GM19438 (cell line): ENCODE measurements at regions not wholly inside any gene's neighbourhood (a gene's known extent, or its start where the extent isn't known, plus 50 kb on each side); places are given as distances from the start of the nearest gene placed in this dataset.
"Not testable (repeated sequence)": the region's sequence is repeated elsewhere in the genome, so short reads cannot be mapped to it uniquely, and the experiment has no call there.

Source experiments
- ATAC-seq: cut with Tn5 transposase; IDR thresholded peaks from one replicate; pipeline ENCODE4 v1.9.1; 2021; ENCODE audit warnings: low read depth; ENCODE audit not compliant: unreplicated experiment

DNA sequence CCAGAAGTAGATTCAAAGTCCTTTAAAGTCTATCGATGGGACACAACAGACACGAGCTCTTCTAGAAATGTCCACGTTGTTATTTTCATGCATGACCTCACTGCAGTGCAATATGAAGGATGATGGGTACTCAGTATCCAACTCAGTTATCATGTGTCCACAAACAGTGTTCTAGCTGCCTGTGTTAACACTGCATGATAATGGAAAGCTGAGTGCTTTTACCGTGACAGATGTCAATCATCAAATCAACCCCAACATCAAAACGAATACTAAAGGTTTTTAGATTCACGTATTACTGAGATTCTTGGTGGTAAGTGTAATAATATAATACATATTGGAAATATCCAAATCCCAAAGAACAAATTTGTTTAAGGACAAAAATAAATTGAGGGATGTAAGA lies 394.8 kb upstream of the TENM3 start:
- ATAC-seq: no peak

DNA sequence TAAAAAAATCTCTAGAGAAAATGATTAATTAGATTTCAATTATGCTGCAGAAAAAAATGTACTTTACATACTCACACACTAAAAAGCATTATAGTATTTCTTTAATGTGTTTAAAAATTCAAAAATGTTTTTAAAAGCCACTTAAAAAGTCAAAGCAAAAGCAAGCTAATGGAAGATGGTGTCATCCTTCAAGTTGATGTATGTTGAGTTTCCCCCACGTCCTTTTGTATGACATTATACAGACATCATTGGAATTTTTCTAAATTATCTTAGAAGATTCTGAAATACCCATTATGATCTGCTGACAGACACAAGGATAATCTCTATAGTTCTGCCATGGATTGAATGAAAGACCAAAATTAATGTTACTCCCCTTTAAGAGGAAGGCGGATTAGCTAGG lies 393.7 kb upstream of the TENM3 start:
- ATAC-seq: no peak

GRCh38 chr4:181853881-181854511 lies 389.2 kb upstream of the TENM3 start:
- ATAC-seq: no peak

DNA sequence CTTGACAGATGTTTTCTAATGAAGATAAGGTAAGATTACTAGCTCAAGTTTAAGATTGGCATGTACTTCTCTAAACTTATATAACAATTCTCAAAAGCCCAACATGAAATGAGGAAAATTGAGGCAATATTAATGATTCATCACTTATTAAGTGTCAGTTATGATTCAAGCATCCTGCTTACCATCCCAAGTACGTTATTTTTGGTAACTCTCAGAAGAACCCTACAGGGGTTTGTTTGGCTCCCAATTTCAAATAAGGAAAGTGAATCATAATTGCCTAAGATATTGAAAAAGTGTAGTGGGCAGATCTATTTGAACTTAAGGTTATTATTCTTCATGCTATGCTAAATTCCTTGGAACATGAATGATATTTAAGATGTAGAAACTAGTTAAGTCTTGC lies 387.9 kb upstream of the TENM3 start:
- ATAC-seq: no peak

GRCh38 chr4:181857471-181857870 lies 385.7 kb upstream of the TENM3 start:
- not testable (repeated sequence) for ATAC-seq

GRCh38 chr4:181858741-181859140 lies 384.5 kb upstream of the TENM3 start:
- ATAC-seq: no peak

DNA sequence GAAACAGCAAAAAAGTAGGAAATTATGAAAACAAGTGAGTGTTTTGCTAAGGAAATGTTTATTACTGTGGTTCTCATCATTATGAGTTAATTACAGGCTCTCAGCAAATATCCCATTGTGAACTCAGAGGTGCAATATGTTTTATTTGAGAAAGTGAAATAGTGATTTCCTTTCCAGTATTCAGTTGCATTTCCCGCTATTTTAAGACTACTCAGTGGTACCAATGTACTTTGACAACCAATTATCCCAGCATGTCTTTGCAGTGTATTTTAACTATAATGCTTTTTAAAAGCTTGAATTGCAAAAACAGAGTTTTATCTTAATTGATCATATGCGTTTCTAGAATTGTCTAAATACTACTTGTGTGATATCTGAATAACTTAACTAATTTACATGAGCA lies 383.8 kb upstream of the TENM3 start:
- no peak for ATAC-seq

DNA sequence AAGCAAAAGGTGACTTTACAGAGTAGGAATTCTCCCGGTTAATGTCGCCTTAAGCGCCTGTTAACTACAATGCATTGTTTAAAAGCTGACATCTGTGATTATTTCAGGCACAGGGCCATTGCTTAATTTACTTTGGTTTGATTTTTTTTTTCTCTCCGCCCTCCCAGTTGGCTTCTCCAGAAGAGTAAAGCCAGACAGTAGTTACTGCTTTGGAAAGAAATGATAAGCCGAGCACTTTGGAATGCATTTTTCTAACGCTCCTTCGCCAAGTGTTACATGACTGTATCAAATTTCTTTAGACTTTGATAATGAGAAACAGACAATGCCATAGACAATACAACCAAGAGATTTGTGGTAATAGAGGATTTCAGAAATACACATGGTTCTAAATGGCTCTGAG lies 383.0 kb upstream of the TENM3 start:
- no peak for ATAC-seq

DNA sequence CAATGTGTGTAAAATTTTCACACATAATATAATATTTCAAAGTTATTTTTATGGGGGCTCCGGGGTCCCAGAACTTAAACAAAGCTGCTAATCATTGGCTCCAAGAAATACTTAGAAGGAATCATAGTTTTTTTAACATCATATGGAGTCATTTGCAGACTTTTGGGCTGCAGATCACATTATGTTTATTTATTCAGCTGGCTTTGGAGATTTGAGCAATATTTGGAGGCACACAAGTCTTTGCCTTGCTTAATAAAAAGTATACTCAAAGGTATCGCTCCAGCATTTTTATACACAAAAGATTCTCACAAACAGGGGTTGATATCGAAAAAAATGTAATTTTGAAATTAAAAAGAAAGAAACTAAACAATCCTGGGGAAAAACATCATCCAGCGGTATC lies 382.5 kb upstream of the TENM3 start:
- no peak for ATAC-seq

DNA sequence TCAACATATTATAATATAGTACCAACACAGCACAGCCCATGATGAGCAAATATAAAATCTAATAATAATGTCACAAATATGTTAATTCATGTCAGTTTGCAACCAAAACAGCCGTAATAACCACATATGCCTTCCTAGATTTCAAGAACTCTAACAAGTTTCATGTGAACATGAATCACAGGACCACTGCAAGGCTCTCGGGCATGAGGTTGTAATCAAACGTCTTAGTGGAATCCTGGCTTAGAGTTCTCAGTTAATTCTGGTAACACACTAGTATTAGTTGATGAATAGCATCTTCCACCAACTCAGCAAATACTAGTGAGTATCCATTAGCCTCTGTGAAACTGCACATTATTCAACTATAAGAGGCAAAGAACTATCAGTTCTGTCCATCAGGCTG lies 379.3 kb upstream of the TENM3 start:
- ATAC-seq: no peak

- ATAC-seq: no peak
These were observed 372.9 kb upstream of the TENM3 start for GRCh38 chr4:181870326-181870725.

GRCh38 chr4:181874602-181875001 lies 368.6 kb upstream of the TENM3 start:
- no peak for ATAC-seq

- ATAC-seq: no peak
These were observed 365.8 kb upstream of the TENM3 start for GRCh38 chr4:181877329-181877848.

DNA sequence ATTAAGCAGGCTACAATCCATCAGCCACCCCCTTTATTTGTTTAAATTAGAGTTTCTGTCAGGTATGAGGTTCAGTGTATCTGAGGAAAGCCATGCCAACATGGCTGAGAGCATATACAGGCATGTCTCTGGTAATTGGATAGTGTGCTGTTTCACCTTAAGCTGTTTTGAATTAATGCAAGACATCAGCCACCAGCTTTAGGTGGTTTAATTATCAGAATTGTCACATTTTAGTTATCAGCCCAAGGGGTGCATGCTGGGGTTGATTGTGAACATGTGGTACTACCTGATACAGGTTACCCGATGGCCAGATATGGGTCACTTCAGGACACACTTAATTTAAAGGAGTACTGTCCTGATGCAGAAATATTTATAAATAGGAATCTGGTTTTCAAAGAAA lies 353.2 kb upstream of the TENM3 start:
- no peak for ATAC-seq

DNA sequence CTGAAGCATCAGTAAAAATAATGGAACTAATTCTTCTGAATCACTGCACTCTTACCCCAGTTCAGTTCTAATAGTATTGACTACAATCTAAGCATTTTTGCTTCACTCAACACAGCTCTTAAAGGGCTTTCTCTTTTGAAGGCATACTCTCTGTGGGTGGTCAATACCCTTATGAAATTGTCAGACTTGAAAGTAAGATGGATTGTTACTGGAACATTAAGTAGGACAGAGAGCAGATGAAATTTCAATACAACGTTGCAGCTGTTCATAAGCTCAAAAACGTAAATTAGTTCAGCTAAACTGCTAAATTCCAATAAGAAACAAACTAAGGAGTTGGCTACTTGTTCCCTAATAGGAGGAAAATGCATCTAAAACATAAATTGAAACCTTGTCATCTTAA lies 352.3 kb upstream of the TENM3 start:
- no peak for ATAC-seq

- ATAC-seq: no peak
These were observed 346.6 kb upstream of the TENM3 start for GRCh38 chr4:181896614-181897013.

DNA sequence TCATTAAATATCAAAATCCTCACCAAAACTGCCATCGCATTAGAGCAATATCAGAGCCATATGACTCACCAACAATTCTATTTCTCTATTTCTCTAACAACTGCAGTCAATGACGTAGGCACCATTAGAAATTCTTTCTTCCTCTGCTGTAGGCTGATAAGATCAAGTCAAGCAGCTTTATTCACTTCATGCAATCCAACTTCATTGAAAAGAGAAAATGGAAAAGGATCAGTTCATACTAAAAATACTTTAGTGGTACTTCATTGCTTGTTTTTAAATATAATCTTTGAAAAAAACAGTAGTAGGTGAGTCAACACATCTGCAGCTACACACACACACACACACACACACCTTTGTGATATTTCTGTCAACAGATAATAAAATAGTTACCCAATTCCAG lies 345.3 kb upstream of the TENM3 start:
- ATAC-seq: no peak

GRCh38 chr4:181902404-181902803 lies 340.8 kb upstream of the TENM3 start:
- ATAC-seq: not testable (repeated sequence)

DNA sequence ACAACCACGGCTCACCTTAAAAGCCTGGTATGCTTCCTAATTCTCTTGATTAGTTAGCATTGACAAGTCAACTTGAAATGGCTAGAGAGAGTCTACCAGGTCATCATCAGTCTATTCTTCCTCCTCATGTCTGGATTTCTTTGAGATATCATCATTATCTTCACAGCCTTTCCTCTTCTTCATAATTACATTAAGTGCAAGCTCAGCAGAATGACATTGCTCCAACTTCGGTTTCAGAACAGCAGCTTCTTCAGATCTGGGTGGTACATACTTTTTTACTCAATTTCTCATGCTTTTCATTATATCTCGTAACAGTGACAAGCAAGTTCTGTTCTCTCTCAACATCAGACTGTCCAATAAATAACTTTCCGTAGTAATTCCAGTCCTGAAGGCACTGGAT lies 337.5 kb upstream of the TENM3 start:
- ATAC-seq: no peak

DNA sequence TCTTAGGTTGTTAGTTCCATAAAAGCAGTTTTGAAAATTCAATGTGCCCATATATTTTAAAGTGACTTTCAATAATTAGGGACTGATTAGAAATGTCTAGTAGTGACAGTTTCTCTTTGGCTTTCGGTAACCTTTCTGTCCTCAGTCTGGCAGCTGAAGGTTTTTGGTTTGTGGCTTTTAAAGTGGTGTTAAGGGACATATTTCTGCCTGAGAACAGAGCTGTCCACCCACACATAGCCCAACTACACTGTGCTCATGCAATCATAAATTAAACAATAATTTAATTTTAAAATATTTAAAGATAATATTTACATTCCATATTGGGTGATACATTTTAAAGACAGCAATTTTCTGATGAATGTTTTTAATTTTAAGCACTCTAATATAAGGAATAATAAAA lies 335.0 kb upstream of the TENM3 start:
- no peak for ATAC-seq

DNA sequence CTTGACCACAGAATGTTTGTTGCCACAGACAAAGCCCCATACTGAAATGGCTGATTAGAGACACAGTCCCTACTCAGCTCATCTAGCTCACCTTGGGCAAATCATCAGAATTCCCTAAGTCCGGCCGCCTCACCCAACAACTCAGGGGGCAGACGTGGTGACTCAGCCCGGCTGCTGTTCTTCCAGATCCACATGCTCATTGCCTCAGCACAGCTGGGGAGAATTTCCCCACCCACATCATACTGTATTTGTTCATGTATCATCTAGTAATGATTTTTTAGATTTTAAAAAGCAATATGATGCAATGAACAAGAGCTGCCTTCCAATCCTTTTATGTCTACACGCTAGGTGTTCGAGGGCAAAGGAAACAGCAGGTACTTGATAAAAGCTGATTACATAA lies 333.8 kb upstream of the TENM3 start:
- no peak for ATAC-seq

- no peak for ATAC-seq
These were observed 331.8 kb upstream of the TENM3 start for GRCh38 chr4:181911420-181911819.

- ATAC-seq: no peak
These were observed 309.7 kb upstream of the TENM3 start for GRCh38 chr4:181933471-181933870.
